ENCODE measurements at regions not wholly inside any gene's neighbourhood (a gene's known extent, or its start where the extent isn't known, plus 50 kb on each side); places are given as distances from the start of the nearest gene placed in this dataset.

- ChIA-PET POLR2A (no interaction called here), CTCF (no interaction called here)
- no peaks in the 10 kb centered on the region for H3K9me3 Mint-ChIP-seq
- ATAC-seq (ENCODE audit: low read depth) (no peak), DNase-seq (no peak)
- no peak overlapping the region for H3K4me3 Mint-ChIP-seq
- TF ChIP-seq, protein P1, sequence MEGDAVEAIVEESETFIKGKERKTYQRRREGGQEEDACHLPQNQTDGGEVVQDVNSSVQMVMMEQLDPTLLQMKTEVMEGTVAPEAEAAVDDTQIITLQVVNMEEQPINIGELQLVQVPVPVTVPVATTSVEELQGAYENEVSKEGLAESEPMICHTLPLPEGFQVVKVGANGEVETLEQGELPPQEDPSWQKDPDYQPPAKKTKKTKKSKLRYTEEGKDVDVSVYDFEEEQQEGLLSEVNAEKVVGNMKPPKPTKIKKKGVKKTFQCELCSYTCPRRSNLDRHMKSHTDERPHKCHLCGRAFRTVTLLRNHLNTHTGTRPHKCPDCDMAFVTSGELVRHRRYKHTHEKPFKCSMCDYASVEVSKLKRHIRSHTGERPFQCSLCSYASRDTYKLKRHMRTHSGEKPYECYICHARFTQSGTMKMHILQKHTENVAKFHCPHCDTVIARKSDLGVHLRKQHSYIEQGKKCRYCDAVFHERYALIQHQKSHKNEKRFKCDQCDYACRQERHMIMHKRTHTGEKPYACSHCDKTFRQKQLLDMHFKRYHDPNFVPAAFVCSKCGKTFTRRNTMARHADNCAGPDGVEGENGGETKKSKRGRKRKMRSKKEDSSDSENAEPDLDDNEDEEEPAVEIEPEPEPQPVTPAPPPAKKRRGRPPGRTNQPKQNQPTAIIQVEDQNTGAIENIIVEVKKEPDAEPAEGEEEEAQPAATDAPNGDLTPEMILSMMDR (IDR thresholded peaks at IDR 0.05): no peak
- H3K27me3 Mint-ChIP-seq: no peaks in the 10 kb centered on the region
- H3K27ac Mint-ChIP-seq: no peak overlapping the region
- H3K36me3 Mint-ChIP-seq (ENCODE audit: low read depth): no peaks in the 10 kb centered on the region
- intact Hi-C loops (cut with micrococcal nuclease): no loop called here
- H3K4me1 Mint-ChIP-seq: no peaks in the 10 kb centered on the region
These were observed 1166.4 kb downstream of the CDH12 start for GRCh38 chr5:21686706-21687105.

DNA sequence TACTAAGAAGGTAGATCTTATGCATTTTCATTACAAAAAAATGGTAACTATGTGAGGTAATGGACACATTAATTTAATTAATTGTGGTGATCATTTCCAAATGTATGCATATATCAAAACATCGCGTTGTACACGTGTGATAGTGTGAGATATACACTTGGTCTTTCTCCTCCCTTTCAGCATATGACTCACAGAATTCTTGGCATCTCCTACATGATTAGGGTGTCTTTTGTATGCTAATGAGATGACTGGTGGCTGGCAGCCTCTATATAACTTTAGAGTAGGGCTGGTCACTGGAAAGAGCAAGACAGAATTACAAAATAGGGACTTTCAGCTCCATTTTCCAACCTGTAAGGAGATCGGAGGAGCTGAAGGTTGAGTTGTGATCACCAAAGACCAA lies 1167.6 kb downstream of the CDH12 start:
- H3K4me3 Mint-ChIP-seq: no peak overlapping the region
- no peaks in the 10 kb centered on the region for H3K27me3 Mint-ChIP-seq
- H3K4me1 Mint-ChIP-seq: no peaks in the 10 kb centered on the region
- CTCF ChIA-PET: no interaction called here
- no peak for DNase-seq
- no peak for ATAC-seq (ENCODE audit: low read depth)
- H3K9me3 Mint-ChIP-seq: no peaks in the 10 kb centered on the region
- intact Hi-C loops (cut with micrococcal nuclease): no loop called here
- no peak overlapping the region for H3K27ac Mint-ChIP-seq
- no peaks in the 10 kb centered on the region for H3K36me3 Mint-ChIP-seq (ENCODE audit: low read depth)
- POLR2A ChIA-PET: no interaction called here
- TF ChIP-seq, protein P1 (IDR thresholded peaks at IDR 0.05): no peak

GRCh38 chr5:21684992-21685391 lies 1168.2 kb downstream of the CDH12 start:
- Mint-ChIP-seq H3K4me3 (no peak overlapping the region), H3K27me3 (no peaks in the 10 kb centered on the region), H3K27ac (no peak overlapping the region), H3K36me3 (ENCODE audit: low read depth) (no peaks in the 10 kb centered on the region), H3K4me1 (no peaks in the 10 kb centered on the region), H3K9me3 (no peaks in the 10 kb centered on the region)
- ChIA-PET CTCF (no interaction called here), POLR2A (no interaction called here)
- TF ChIP-seq, protein P1 (IDR thresholded peaks at IDR 0.05): no peak
- intact Hi-C loops (cut with micrococcal nuclease): no loop called here
- DNase-seq: no peak
- no peak for ATAC-seq (ENCODE audit: low read depth)

- no peak overlapping the region for H3K4me3 Mint-ChIP-seq
- no peaks in the 10 kb centered on the region for H3K9me3 Mint-ChIP-seq
- no peak for ATAC-seq (ENCODE audit: low read depth)
- no peaks in the 10 kb centered on the region for H3K4me1 Mint-ChIP-seq
- H3K27me3 Mint-ChIP-seq: no peaks in the 10 kb centered on the region
- TF ChIP-seq, protein P1 (IDR thresholded peaks at IDR 0.05): no peak
- intact Hi-C loops (cut with micrococcal nuclease): no loop called here
- POLR2A ChIA-PET: no interaction called here
- no peak overlapping the region for H3K27ac Mint-ChIP-seq
- no peak for DNase-seq
- CTCF ChIA-PET: no interaction called here
- H3K36me3 Mint-ChIP-seq (ENCODE audit: low read depth): no peaks in the 10 kb centered on the region
These were observed 1171.2 kb downstream of the CDH12 start for GRCh38 chr5:21681911-21682310.

- H3K36me3 Mint-ChIP-seq (ENCODE audit: low read depth): no peaks in the 10 kb centered on the region
- DNase-seq: no peak
- no peak overlapping the region for H3K4me3 Mint-ChIP-seq
- H3K4me1 Mint-ChIP-seq: no peaks in the 10 kb centered on the region
- ChIA-PET CTCF (no interaction called here), POLR2A (no interaction called here)
- H3K27ac Mint-ChIP-seq: no peak overlapping the region
- no peaks in the 10 kb centered on the region for H3K9me3 Mint-ChIP-seq
- intact Hi-C loops (cut with micrococcal nuclease): no loop called here
- TF ChIP-seq, protein P1 (IDR thresholded peaks at IDR 0.05): no peak
- no peak for ATAC-seq (ENCODE audit: low read depth)
- H3K27me3 Mint-ChIP-seq: no peaks in the 10 kb centered on the region
These were observed 1172.5 kb downstream of the CDH12 start for GRCh38 chr5:21680641-21681040.

Data from activated B cell treated with CpG ODN at 0.5 μM for 24 hours (primary cell).